Endothelial cell of umbilical vein (primary cell): ENCODE measurements at regions not wholly inside any gene's neighbourhood (a gene's known extent, or its start where the extent isn't known, plus 50 kb on each side); places are given as distances from the start of the nearest gene placed in this dataset.

Experiments
- BruUV-seq: library from RNA; stranded (reverse); fragments of 400-500 nt; replicated peaks from 2 replicates; lab custom pipeline; 2021; lab: Mats Ljungman, UMichigan
- CTCF ChIA-PET: fragments of 300-600, 350-600 bp; sonication (Branson Sonifier 250); formaldehyde crosslinking; loops from one replicate; lab custom pipeline; 2021; ENCODE audit warnings: antibody characterized with exemption, inconsistent platforms; lab: Charles Lee
- POLR2A ChIA-PET: fragments of 300-600, 350-600 bp; sonication (Branson Sonifier 250); formaldehyde crosslinking; loops from one replicate; lab custom pipeline; 2021; ENCODE audit warnings: antibody characterized with exemption, inconsistent platforms; lab: Charles Lee
- DNase-seq: peaks from one replicate; pipeline ENCODE4 v3.0.0-alpha.2; 2011; ENCODE audit warnings: low read depth, low spot score
- FAIRE-seq: peaks from 2 replicates; lab custom pipeline; 2011; peaks lifted over from hg19 to GRCh38; lab: Jason Lieb, UNC
- H2AFZ ChIP-seq: 2 replicates; pipeline ENCODE4 v1.6.0; 2012; ENCODE audit warnings: low read depth, low read length, control low read depth, inconsistent platforms
- H3K27ac ChIP-seq: 2 replicates; pipeline ENCODE4 v1.5.1; 2011; ENCODE audit warnings: low read depth, mild to moderate bottlenecking, control low read depth, low read length, moderate library complexity; ENCODE audit not compliant: insufficient read depth
- H3K27me3 ChIP-seq, 2 experiments: 2 replicates each; pipeline versions ENCODE4 v1.6.0 to v1.6.1; 2011; ENCODE audit warnings: low read length in 2 of 2, mixed read lengths in 1 of 2; ENCODE audit not compliant: control insufficient read depth in 2 of 2, insufficient read depth in 2 of 2
- H3K36me3 ChIP-seq, 2 experiments: 2 replicates in 1 of 2; 3 replicates in 1 of 2; pipeline ENCODE4 v1.5.1; 2011; ENCODE audit warnings: low read length in 2 of 2, mild to moderate bottlenecking in 1 of 2, moderate library complexity in 1 of 2; ENCODE audit not compliant: control insufficient read depth in 2 of 2, insufficient read depth in 2 of 2; ENCODE audit errors: extremely low read depth in 1 of 2
- H3K4me1 ChIP-seq: 3 replicates; pipeline ENCODE4 v1.5.1; 2011; ENCODE audit warnings: mild to moderate bottlenecking, low read length; ENCODE audit not compliant: control insufficient read depth, insufficient read depth; ENCODE audit errors: extremely low read depth
- H3K4me2 ChIP-seq: 2 replicates; pipeline ENCODE4 v1.6.1; 2011; ENCODE audit warnings: low read length, control low read depth, mixed read lengths; ENCODE audit not compliant: insufficient read depth
- H3K4me3 ChIP-seq, 3 experiments: fragments of 200-600 bp in 1 of 3; sonication (generic), shearing (Covaris generic) in 1 of 3; replicated peaks in 1 of 3; 2 replicates each; pipeline ENCODE4 v1.5.1; 2011 to 2016; ENCODE audit warnings: control low read depth in 3 of 3, low read length in 3 of 3, mild to moderate bottlenecking in 2 of 3, inconsistent platforms in 1 of 3, low read depth in 1 of 3, moderate library complexity in 1 of 3; ENCODE audit not compliant: insufficient read depth in 1 of 3
- H3K79me2 ChIP-seq: 2 replicates; pipeline ENCODE4 v1.6.0; 2012; ENCODE audit warnings: low read length, inconsistent platforms; ENCODE audit not compliant: control insufficient read depth, insufficient read depth
- H3K9ac ChIP-seq: replicated peaks from 2 replicates; pipeline ENCODE3; 2011; ENCODE audit warnings: low read length, control low read depth; ENCODE audit not compliant: insufficient read depth; ENCODE audit errors: extremely low read depth
- H3K9me1 ChIP-seq: replicated peaks from 3 replicates; pipeline ENCODE4 v1.6.0; 2011; ENCODE audit warnings: mild to moderate bottlenecking, low read length; ENCODE audit not compliant: control insufficient read depth, insufficient read depth; ENCODE audit errors: extremely low read depth
- H3K9me3 ChIP-seq: replicated peaks from 2 replicates; pipeline ENCODE4 v1.5.1; 2012; ENCODE audit warnings: low read length, inconsistent platforms; ENCODE audit not compliant: control insufficient read depth, insufficient read depth
- H4K20me1 ChIP-seq: replicated peaks from 2 replicates; pipeline ENCODE3; 2011; ENCODE audit warnings: mild to moderate bottlenecking, low read length; ENCODE audit not compliant: control insufficient read depth, insufficient read depth; ENCODE audit errors: extremely low read depth
- EZH2 ChIP-seq: IDR thresholded peaks from 2 replicates; pipeline ENCODE4 v1.6.1; 2012; ENCODE audit warnings: borderline replicate concordance, low read depth, mild to moderate bottlenecking, moderate library complexity, low read length, inconsistent platforms; ENCODE audit not compliant: severe bottlenecking
- GATA2 ChIP-seq: IDR thresholded peaks from 2 replicates; pipeline ENCODE4 v1.7.0; 2011; ENCODE audit warnings: low read depth, mild to moderate bottlenecking, moderate library complexity, mixed read lengths, low read length; ENCODE audit not compliant: insufficient read length, insufficient read depth
- JUN ChIP-seq: IDR thresholded peaks from 2 replicates; pipeline ENCODE4 v1.6.1; 2011; ENCODE audit warnings: borderline replicate concordance, low read depth; ENCODE audit not compliant: insufficient read length, insufficient read depth
- MYC ChIP-seq: IDR thresholded peaks from one replicate; pipeline ENCODE4 v1.6.1; 2011; ENCODE audit warnings: mild to moderate bottlenecking, low read depth, low read length
- POLR2A ChIP-seq: IDR thresholded peaks from 2 replicates; pipeline ENCODE4 v1.6.1; 2012; ENCODE audit warnings: low read depth, mild to moderate bottlenecking, control low read depth, low read length
- POLR2AphosphoS5 ChIP-seq: IDR thresholded peaks from 2 replicates; pipeline ENCODE4 v1.6.1; 2012; ENCODE audit warnings: low read depth, mild to moderate bottlenecking, control low read depth, low read length, moderate library complexity; ENCODE audit not compliant: insufficient read depth
- dilution Hi-C: fragments of 300-500 bp; cut with MboI; formaldehyde crosslinking; loops from one replicate; pipeline ENCODE4 v1.15.0; 2019; ENCODE audit warnings: low sequenced_read_pairs; ENCODE audit not compliant: extremely low pct_ligation_motif_present
- intact Hi-C: fragments of 100-400 bp; cut with micrococcal nuclease; formaldehyde crosslinking; loops from one replicate; pipeline ENCODE4 v1.10.0; 2022
- TF ChIP-seq, protein P1 (sequence below): IDR thresholded peaks from 2 replicates; pipeline ENCODE4 v1.6.1; 2011; ENCODE audit not compliant: insufficient read depth, insufficient read length
- TF ChIP-seq, protein P2 (sequence below), 2 donors: IDR thresholded peaks; 1 replicate in 1 of 2; 2 replicates in 1 of 2; pipeline ENCODE4 v1.5.1; 2011; ENCODE audit warnings: low read length in 2 of 2, mild to moderate bottlenecking in 2 of 2, moderate library complexity in 2 of 2, control low read depth in 1 of 2, inconsistent platforms in 1 of 2, low read depth in 1 of 2; ENCODE audit not compliant: insufficient read depth in 1 of 2; ENCODE audit errors: extremely low read depth in 1 of 2

DNA sequence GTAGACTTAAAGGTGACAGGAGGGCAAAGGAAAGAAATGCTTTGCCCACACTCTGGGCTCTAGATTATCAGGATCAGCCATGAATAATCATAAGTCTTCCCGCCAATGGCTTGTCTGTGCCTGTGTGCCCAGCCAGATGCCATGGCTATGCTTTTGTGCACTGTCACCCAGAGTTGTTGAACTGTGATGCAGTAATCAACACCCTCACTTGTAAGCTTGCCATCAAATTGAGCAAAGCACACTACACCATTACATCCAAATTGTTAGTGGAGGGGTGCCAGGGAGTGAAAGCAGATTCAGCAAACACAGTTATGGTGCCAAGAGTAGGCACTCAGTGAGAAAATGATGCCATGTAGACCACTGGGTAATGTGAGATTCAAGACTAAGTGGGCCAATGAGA is 845.3 kb upstream of the MIR17HG start:
- BruUV-seq, result no TSS peak

More for the DNA sequence above, 845.3 kb upstream of the MIR17HG start:
- Histone ChIP-seq H3K9me3 (peaks cover 2% of the 10 kb centered on the region), H3K27ac (no peak overlapping the region), H3K4me2 (no peak overlapping the region), H3K79me2 (no peaks in the 10 kb centered on the region), H3K27me3 (no peaks in the 10 kb centered on the region), H3K4me3 (no peak overlapping the region), H4K20me1 (no peaks in the 10 kb centered on the region), H3K9me1 (no peaks in the 10 kb centered on the region), H2AFZ (no peak overlapping the region), H3K9ac (no peak overlapping the region), H3K4me1 (no peaks in the 10 kb centered on the region), H3K36me3 (no peaks in the 10 kb centered on the region)
- intact Hi-C loops, result no loop called here
- DNase-seq (no peak), FAIRE-seq (no peak)
- ChIA-PET POLR2A (no interaction called here), CTCF (no interaction called here)
- dilution Hi-C loops, result no loop called here
- TF ChIP-seq POLR2A (no peak), MYC (no peak), EZH2 (no peak), POLR2AphosphoS5 (no peak), JUN (no peak), GATA2 (no peak)
- TF ChIP-seq, protein P1, sequence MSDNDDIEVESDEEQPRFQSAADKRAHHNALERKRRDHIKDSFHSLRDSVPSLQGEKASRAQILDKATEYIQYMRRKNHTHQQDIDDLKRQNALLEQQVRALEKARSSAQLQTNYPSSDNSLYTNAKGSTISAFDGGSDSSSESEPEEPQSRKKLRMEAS, result no peak
- TF ChIP-seq, protein P2, sequence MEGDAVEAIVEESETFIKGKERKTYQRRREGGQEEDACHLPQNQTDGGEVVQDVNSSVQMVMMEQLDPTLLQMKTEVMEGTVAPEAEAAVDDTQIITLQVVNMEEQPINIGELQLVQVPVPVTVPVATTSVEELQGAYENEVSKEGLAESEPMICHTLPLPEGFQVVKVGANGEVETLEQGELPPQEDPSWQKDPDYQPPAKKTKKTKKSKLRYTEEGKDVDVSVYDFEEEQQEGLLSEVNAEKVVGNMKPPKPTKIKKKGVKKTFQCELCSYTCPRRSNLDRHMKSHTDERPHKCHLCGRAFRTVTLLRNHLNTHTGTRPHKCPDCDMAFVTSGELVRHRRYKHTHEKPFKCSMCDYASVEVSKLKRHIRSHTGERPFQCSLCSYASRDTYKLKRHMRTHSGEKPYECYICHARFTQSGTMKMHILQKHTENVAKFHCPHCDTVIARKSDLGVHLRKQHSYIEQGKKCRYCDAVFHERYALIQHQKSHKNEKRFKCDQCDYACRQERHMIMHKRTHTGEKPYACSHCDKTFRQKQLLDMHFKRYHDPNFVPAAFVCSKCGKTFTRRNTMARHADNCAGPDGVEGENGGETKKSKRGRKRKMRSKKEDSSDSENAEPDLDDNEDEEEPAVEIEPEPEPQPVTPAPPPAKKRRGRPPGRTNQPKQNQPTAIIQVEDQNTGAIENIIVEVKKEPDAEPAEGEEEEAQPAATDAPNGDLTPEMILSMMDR (IDR thresholded peaks at IDR 0.05; ENCODE audit: extremely low read depth in 1 of 2, insufficient read depth in 1 of 2, low read depth in 1 of 2, low read length in 2 of 2), result no peak
